ENCODE measurements at regions not wholly inside any gene's neighbourhood (a gene's known extent, or its start where the extent isn't known, plus 50 kb on each side); places are given as distances from the start of the nearest gene placed in this dataset.

DNA sequence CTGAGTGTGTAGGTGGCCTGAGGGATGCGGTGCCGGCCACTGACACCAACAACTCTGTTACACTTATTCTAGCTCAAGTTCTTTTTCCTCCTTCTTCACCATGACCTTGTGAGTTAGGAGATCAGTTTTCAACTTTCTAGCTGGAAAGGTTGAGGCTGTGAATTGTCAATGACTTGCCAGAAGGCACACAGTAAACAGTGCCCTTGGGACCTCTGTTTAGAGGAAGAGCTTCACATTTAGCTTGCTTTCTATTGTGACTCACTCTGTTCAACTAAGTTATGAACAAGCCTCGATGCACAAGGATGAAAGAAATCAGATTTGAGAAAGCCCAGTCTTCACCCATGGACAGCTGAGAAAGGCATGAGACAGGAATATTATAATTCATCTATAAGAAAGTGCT lies 455.6 kb downstream of the MAFB start:
- Histone ChIP-seq H3K36me3 (ENCODE audit: control insufficient read depth, low read length) (no peaks in the 10 kb centered on the region), H3F3A (ENCODE audit: control insufficient read depth, insufficient read depth) (no peaks in the 10 kb centered on the region), H3K9me2 (replicated peaks; ENCODE audit: control insufficient read depth, low read length) (no peaks in the 10 kb centered on the region), H3K9me3 (ENCODE audit: control insufficient read depth, insufficient read depth, low read length) (no peaks in the 10 kb centered on the region), H3K79me2 (ENCODE audit: control insufficient read depth, low read length) (no peaks in the 10 kb centered on the region), H4K20me1 (ENCODE audit: control insufficient read depth, insufficient read depth, low read depth, low read length) (no peaks in the 10 kb centered on the region), H3K27me3 (ENCODE audit: control insufficient read depth, low read length) (peaks cover 4% of the 10 kb centered on the region), H3K27ac (ENCODE audit: low read depth, low read length) (no peak overlapping the region), H3K4me1 (ENCODE audit: control insufficient read depth, low read length) (no peaks in the 10 kb centered on the region), H3K4me3 (ENCODE audit: low read length) (no peak overlapping the region), H3K4me2 (ENCODE audit: low read length) (no peak overlapping the region)
- TF ChIP-seq, protein P1, sequence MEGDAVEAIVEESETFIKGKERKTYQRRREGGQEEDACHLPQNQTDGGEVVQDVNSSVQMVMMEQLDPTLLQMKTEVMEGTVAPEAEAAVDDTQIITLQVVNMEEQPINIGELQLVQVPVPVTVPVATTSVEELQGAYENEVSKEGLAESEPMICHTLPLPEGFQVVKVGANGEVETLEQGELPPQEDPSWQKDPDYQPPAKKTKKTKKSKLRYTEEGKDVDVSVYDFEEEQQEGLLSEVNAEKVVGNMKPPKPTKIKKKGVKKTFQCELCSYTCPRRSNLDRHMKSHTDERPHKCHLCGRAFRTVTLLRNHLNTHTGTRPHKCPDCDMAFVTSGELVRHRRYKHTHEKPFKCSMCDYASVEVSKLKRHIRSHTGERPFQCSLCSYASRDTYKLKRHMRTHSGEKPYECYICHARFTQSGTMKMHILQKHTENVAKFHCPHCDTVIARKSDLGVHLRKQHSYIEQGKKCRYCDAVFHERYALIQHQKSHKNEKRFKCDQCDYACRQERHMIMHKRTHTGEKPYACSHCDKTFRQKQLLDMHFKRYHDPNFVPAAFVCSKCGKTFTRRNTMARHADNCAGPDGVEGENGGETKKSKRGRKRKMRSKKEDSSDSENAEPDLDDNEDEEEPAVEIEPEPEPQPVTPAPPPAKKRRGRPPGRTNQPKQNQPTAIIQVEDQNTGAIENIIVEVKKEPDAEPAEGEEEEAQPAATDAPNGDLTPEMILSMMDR (IDR thresholded peaks at IDR 0.05; ENCODE audit: low read depth, low read length, poor library complexity, severe bottlenecking): no peak
- TF ChIP-seq EZH2phosphoT487 (IDR thresholded peaks at IDR 0.05; ENCODE audit: borderline replicate concordance, low read length): no peak

DNA sequence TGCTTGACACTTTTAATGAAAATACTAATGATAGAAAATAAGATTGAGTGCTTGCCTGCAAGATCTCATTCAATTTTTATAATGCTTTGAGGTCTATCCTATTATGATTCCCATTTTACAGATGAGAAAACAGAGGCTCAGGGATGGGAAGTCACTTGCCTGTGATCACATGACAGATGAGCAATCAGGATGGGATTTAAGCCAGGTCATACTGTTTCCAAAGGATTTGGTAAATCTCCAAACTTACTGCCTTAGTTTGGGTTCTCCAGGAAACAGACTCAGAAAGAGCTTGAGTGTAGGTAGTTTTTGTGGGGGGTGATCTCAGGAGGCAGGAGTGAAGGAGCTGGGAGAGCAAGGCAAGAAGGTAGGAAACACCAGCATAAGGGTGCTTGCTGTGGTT lies 456.3 kb downstream of the MAFB start:
- Histone ChIP-seq H3K4me2 (ENCODE audit: low read length) (no peak overlapping the region), H3K36me3 (ENCODE audit: control insufficient read depth, low read length) (no peaks in the 10 kb centered on the region), H3K27ac (ENCODE audit: low read depth, low read length) (no peak overlapping the region), H4K20me1 (ENCODE audit: control insufficient read depth, insufficient read depth, low read depth, low read length) (no peaks in the 10 kb centered on the region), H3K9me3 (ENCODE audit: control insufficient read depth, insufficient read depth, low read length) (no peaks in the 10 kb centered on the region), H3F3A (ENCODE audit: control insufficient read depth, insufficient read depth) (no peaks in the 10 kb centered on the region), H3K4me1 (ENCODE audit: control insufficient read depth, low read length) (no peaks in the 10 kb centered on the region), H3K27me3 (ENCODE audit: control insufficient read depth, low read length) (peaks cover 4% of the 10 kb centered on the region), H3K79me2 (ENCODE audit: control insufficient read depth, low read length) (no peaks in the 10 kb centered on the region), H3K4me3 (ENCODE audit: low read length) (no peak overlapping the region), H3K9me2 (replicated peaks; ENCODE audit: control insufficient read depth, low read length) (no peaks in the 10 kb centered on the region)
- TF ChIP-seq EZH2phosphoT487 (IDR thresholded peaks at IDR 0.05; ENCODE audit: borderline replicate concordance, low read length): no peak
- TF ChIP-seq, protein P1 (IDR thresholded peaks at IDR 0.05; ENCODE audit: low read depth, low read length, poor library complexity, severe bottlenecking): no peak

DNA sequence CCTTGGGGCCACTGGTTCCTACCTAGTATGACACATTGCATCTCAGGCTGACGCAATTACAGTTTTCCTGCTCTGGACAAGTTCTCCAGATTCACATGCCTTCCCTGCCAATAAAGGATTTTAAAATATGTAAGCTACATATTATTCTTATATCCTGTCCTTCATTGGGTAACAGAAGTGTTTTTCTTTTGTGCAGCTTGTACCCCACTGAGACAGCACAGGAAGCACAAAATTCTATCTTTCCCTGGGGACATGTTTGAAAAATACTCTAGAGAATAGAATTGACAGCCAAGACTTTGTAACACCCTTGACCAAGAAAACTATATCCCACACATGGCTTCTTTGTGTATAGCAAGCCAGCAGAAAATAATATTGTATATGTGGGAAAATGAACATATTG lies 456.8 kb downstream of the MAFB start:
- Histone ChIP-seq H3K27me3 (ENCODE audit: control insufficient read depth, low read length) (peaks cover 4% of the 10 kb centered on the region), H3K36me3 (ENCODE audit: control insufficient read depth, low read length) (no peaks in the 10 kb centered on the region), H3F3A (ENCODE audit: control insufficient read depth, insufficient read depth) (no peaks in the 10 kb centered on the region), H3K4me1 (ENCODE audit: control insufficient read depth, low read length) (no peaks in the 10 kb centered on the region), H4K20me1 (ENCODE audit: control insufficient read depth, insufficient read depth, low read depth, low read length) (no peaks in the 10 kb centered on the region), H3K4me3 (ENCODE audit: low read length) (no peak overlapping the region), H3K79me2 (ENCODE audit: control insufficient read depth, low read length) (no peaks in the 10 kb centered on the region), H3K9me3 (ENCODE audit: control insufficient read depth, insufficient read depth, low read length) (no peaks in the 10 kb centered on the region), H3K27ac (ENCODE audit: low read depth, low read length) (no peak overlapping the region), H3K4me2 (ENCODE audit: low read length) (no peak overlapping the region), H3K9me2 (replicated peaks; ENCODE audit: control insufficient read depth, low read length) (no peaks in the 10 kb centered on the region)
- TF ChIP-seq, protein P1 (IDR thresholded peaks at IDR 0.05; ENCODE audit: low read depth, low read length, poor library complexity, severe bottlenecking): no peak
- TF ChIP-seq EZH2phosphoT487 (IDR thresholded peaks at IDR 0.05; ENCODE audit: borderline replicate concordance, low read length): no peak

GRCh38 chr20:40230486-40230885 lies 458.6 kb downstream of the MAFB start:
- peaks cover 4% of the 10 kb centered on the region; the same call in 1 of the 2 replicates for H3K27me3 ChIP-seq (ENCODE audit: control insufficient read depth, low read length)
- H3K4me1 ChIP-seq (ENCODE audit: control insufficient read depth, low read length): no peaks in the 10 kb centered on the region
- H3K4me2 ChIP-seq (ENCODE audit: low read length): no peak overlapping the region
- no peaks in the 10 kb centered on the region for H3K36me3 ChIP-seq (ENCODE audit: control insufficient read depth, low read length)
- H3K4me3 ChIP-seq (ENCODE audit: low read length): no peak overlapping the region
- H3K9me3 ChIP-seq (ENCODE audit: control insufficient read depth, insufficient read depth, low read length): no peaks in the 10 kb centered on the region
- TF ChIP-seq, protein P1 (IDR thresholded peaks at IDR 0.05; ENCODE audit: low read depth, low read length, poor library complexity, severe bottlenecking): no peak
- TF ChIP-seq EZH2phosphoT487 (IDR thresholded peaks at IDR 0.05; ENCODE audit: borderline replicate concordance, low read length): no peak
- no peaks in the 10 kb centered on the region for H3K9me2 ChIP-seq (replicated peaks; ENCODE audit: control insufficient read depth, low read length)
- H3K27ac ChIP-seq (ENCODE audit: low read depth, low read length): no peak overlapping the region
- H4K20me1 ChIP-seq (ENCODE audit: control insufficient read depth, insufficient read depth, low read depth, low read length): no peaks in the 10 kb centered on the region
- H3K79me2 ChIP-seq (ENCODE audit: control insufficient read depth, low read length): no peaks in the 10 kb centered on the region
- no peaks in the 10 kb centered on the region for H3F3A ChIP-seq (ENCODE audit: control insufficient read depth, insufficient read depth)

Measured in DOHH2 (cell line).